ENCODE measurements at regions not wholly inside any gene's neighbourhood (a gene's known extent, or its start where the extent isn't known, plus 50 kb on each side); places are given as distances from the start of the nearest gene placed in this dataset.

- ATAC-seq (no peak), DNase-seq (no peak)
- no peak overlapping the region for H3K4me3 ChIP-seq
- no peak for TF ChIP-seq CTCF (IDR thresholded peaks at IDR 0.05)
- no peak for TF ChIP-seq POLR2A (IDR thresholded peaks at IDR 0.05)
- H3K4me1 ChIP-seq, result no peaks in the 10 kb centered on the region
- intact Hi-C loops (cut with DNase I), result no loop called here
- H3K36me3 ChIP-seq (replicated peaks in 1 of 2; ENCODE audit: insufficient read depth in 1 of 2, low read depth in 2 of 2), result no peaks in the 10 kb centered on the region
- 36 to 60% methylated on average over 1 of the region's 1 CpG for WGBS, 2 donors
- no peaks in the 10 kb centered on the region for H3K9me3 ChIP-seq
- H3K27me3 ChIP-seq, result no peaks in the 10 kb centered on the region
- no peak overlapping the region for H3K27ac ChIP-seq
Measured at GRCh38 chr3:94251566-94251965, 188.7 kb downstream of the NSUN3 start.

GRCh38 chr3:94252316-94252715, 189.5 kb downstream of the NSUN3 start:
- no peaks in the 10 kb centered on the region for H3K27me3 ChIP-seq
- no peak for ATAC-seq
- H3K9me3 ChIP-seq, result no peaks in the 10 kb centered on the region
- no peak for DNase-seq
- WGBS, 2 donors, result 50% methylated on average over 1 of the region's 1 CpG
- intact Hi-C loops (cut with DNase I), result no loop called here
- H3K4me3 ChIP-seq, result no peak overlapping the region
- H3K36me3 ChIP-seq (replicated peaks in 1 of 2; ENCODE audit: insufficient read depth in 1 of 2, low read depth in 2 of 2), result no peaks in the 10 kb centered on the region
- no peaks in the 10 kb centered on the region for H3K4me1 ChIP-seq
- no peak overlapping the region for H3K27ac ChIP-seq
- TF ChIP-seq CTCF (IDR thresholded peaks at IDR 0.05) (no peak), POLR2A (IDR thresholded peaks at IDR 0.05) (no peak)

- WGBS, 2 donors, result 38 to 40% methylated on average over 5 of the region's 5 CpGs
- Histone ChIP-seq H3K27ac (no peak overlapping the region), H3K4me1 (no peaks in the 10 kb centered on the region), H3K4me3 (no peak overlapping the region), H3K9me3 (no peaks in the 10 kb centered on the region), H3K36me3 (replicated peaks in 1 of 2; ENCODE audit: insufficient read depth in 1 of 2, low read depth in 2 of 2) (no peaks in the 10 kb centered on the region), H3K27me3 (no peaks in the 10 kb centered on the region)
- no peak for DNase-seq
- intact Hi-C loops (cut with DNase I), result no loop called here
- no peak for ATAC-seq
- no peak for TF ChIP-seq CTCF (IDR thresholded peaks at IDR 0.05)
- TF ChIP-seq POLR2A (IDR thresholded peaks at IDR 0.05), result no peak
Measured at GRCh38 chr3:94256888-94257813, 194.3 kb downstream of the NSUN3 start.

- Histone ChIP-seq H3K36me3 (replicated peaks in 1 of 2; ENCODE audit: insufficient read depth in 1 of 2, low read depth in 2 of 2) (no peaks in the 10 kb centered on the region), H3K27ac (no peak overlapping the region), H3K4me3 (no peak overlapping the region), H3K9me3 (no peaks in the 10 kb centered on the region), H3K27me3 (no peaks in the 10 kb centered on the region), H3K4me1 (no peaks in the 10 kb centered on the region)
- TF ChIP-seq CTCF (IDR thresholded peaks at IDR 0.05), result no peak
- TF ChIP-seq POLR2A (IDR thresholded peaks at IDR 0.05), result no peak
- intact Hi-C loops (cut with DNase I), result no loop called here
- no peak for DNase-seq
- ATAC-seq, result no peak
Measured at GRCh38 chr3:94258851-94259250, 196.0 kb downstream of the NSUN3 start.

- DNase-seq, result no peak
- Histone ChIP-seq H3K4me1 (no peaks in the 10 kb centered on the region), H3K27ac (no peak overlapping the region), H3K9me3 (no peaks in the 10 kb centered on the region), H3K4me3 (no peak overlapping the region), H3K36me3 (replicated peaks in 1 of 2; ENCODE audit: insufficient read depth in 1 of 2, low read depth in 2 of 2) (no peaks in the 10 kb centered on the region), H3K27me3 (no peaks in the 10 kb centered on the region)
- 63 to 80% methylated on average over 1 of the region's 1 CpG for WGBS, 2 donors
- intact Hi-C loops (cut with DNase I), result no loop called here
- TF ChIP-seq POLR2A (IDR thresholded peaks at IDR 0.05), result no peak
- no peak for TF ChIP-seq CTCF (IDR thresholded peaks at IDR 0.05)
- ATAC-seq, result no peak
Measured at GRCh38 chr3:94259291-94259690, 196.4 kb downstream of the NSUN3 start.

All from body of pancreas (tissue), 4 donors.